HG02970 (cell line): ENCODE measurements at regions not wholly inside any gene's neighbourhood (a gene's known extent, or its start where the extent isn't known, plus 50 kb on each side); places are given as distances from the start of the nearest gene placed in this dataset.

Experiments used
- ATAC-seq: cut with Tn5 transposase; IDR thresholded peaks from one replicate; pipeline ENCODE4 v1.9.1; 2021; ENCODE audit warnings: mild to moderate bottlenecking, moderate library complexity, moderate number of reproducible peaks; ENCODE audit not compliant: unreplicated experiment, low FRiP score

DNA sequence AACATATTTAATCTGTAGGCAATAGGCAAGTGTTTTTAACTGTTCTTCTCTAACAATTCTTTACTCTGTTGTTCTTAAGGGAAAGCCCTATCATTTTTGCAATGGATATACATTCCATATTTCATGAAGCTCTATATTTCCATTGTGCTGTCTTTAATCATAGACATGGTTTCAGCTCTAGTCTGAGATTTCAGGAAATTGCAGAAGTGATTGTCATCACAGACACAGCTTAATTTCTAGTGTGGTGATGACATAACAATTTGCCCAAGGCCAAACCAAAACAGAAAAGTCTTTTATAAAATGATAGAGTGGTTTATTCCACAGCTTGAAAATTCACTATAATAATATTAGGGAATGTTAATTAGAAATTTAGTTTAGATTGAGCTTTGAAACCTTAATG is 494.1 kb upstream of the SEMA3A start:
- no peak for ATAC-seq

DNA sequence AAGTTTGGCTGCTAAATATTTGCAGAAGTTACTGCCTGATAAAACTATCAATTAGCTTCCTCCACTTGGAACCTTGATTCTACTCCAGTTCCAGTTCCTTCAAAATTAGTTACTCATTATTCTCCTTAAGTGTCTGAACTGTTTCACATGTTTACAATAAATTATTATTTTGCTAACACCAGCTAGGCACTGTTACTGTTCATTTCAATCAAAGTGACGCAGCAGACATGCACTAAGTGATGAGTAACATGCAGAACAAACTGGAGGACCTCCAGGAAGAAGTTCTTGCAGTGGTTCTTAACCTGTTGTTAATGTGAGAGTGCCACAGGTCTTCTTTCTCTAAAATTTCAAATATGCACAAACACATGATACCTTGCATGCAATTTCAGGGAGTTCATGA is 491.8 kb upstream of the SEMA3A start:
- ATAC-seq, result no peak

DNA sequence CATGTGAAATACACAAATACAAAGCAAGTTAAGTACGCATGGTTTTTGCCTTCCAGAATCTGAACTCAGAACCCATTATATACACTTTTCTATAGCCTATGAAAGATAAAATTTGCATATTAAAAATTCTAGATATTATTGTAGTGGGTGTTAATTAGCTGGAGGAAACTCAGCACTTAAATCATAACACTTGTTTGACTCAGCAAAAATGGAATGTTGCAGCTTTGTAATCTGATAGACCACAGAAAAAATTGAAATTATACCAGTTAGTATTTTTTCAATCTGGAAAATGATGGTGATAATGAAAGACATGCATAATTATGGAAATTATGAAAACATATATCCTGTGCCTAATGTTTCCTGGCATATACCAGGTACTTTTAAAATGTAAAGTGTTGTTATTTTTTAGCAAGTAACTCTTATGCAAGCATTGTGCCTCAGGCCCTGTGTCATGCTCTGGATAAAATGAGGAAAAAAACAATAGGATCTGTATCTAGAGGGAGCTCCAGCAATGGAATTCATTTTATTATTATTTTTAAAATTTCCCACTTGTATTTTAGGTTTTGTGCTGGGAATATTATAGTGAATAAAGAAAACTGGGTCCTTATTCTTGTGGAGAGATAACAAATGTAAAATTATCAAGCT is 490.4 kb upstream of the SEMA3A start:
- ATAC-seq, result no peak

GRCh38 chr7:84682543-84682942 is 488.0 kb upstream of the SEMA3A start:
- ATAC-seq, result no peak

DNA sequence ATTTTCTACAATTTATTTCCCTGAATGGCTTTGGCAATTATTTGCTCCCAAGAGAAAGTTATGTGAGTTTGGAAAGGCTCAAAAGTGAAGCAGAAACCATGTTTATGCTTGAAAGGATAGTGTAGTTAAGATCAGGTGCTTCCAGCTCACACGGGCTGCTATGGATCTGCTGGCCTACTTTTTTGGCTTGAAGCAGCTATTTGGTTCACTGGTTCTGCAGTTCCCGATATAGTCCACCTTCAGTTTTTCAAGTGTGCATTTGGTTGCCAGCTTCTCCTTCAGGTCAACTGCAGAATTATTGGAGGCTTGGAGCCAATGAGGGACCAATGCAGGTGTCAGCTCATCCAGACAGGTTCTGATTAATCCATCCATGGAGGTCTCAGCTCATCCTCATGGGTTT is 484.3 kb upstream of the SEMA3A start:
- ATAC-seq, result no peak

GRCh38 chr7:84677117-84677732 is 482.6 kb upstream of the SEMA3A start:
- ATAC-seq, result no peak

DNA sequence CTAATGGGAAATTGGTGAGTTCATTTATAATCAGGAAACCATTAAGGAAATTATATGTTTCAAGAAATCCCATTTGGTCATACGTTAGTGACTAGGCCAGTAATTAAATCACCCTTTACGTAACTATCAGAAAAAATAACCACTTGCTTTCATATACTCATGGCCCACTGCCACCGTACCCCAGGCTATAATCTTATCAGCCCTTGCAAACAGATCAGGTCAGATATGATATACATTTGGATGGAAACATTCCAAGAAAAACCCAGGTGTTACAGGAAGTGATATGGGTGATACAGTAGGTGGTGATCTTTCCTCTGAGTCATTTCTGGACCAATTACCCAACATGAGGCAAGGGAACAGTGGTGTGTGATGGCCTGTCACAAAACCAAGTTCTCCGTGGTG is 481.0 kb upstream of the SEMA3A start:
- ATAC-seq, result no peak

GRCh38 chr7:84674236-84674913 is 479.8 kb upstream of the SEMA3A start:
- no peak for ATAC-seq

- no peak for ATAC-seq
Observed at GRCh38 chr7:84669177-84669732, 474.7 kb upstream of the SEMA3A start.

DNA sequence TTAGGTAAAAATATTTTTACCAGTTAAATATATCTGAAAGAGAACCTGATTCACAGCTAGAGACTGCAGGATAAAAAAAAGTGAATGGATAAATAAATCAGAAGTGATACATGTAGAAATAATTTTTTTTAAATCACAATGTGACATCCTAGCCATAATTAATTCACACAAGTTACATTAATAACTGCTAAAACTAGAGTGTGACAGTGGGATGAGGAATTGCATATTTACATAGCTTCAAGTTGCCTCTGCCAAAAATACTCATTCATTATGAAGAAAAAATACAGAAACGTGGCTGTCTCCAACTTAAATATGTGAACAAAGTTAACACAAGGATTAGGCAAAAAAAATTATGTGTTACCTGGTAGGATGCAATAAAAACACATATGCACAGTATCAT is 473.5 kb upstream of the SEMA3A start:
- no peak for ATAC-seq

DNA sequence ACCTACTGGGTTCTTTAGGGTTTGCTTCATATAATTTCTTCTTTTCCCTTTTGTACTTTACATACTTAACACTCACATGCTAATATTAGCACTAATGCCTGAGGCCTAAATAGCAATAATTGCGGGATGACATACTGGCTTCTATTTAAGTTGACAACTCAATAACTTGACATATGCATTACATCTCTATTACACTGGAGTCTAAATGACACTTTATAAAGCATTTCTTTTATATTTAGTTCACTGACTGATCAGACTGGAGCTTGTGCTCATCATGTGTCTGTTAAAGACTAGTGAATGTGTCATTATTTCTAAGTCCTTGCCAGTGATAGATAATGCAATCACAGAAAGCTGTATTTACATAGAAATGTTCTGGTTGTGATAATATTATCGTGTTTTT is 472.1 kb upstream of the SEMA3A start:
- ATAC-seq, result no peak

DNA sequence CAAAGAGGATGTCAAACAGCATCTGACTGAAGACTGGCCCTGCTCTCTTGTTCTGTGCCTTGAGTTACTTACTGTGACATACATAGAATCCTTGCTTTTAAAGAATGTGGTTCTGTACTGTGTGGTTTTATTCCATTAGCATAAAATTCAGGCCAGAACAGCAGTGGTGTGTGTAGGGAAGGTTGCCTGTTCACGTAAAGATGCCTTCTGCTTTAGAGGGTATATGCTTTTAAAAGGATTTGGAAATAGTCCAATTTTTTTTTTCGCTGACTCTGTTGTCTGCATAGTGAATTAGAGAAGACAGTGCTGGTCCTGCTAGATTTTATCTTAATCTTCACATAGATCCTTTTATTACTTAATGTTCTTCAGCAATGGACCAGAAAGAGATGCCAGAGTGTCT is 470.8 kb upstream of the SEMA3A start:
- no peak for ATAC-seq

DNA sequence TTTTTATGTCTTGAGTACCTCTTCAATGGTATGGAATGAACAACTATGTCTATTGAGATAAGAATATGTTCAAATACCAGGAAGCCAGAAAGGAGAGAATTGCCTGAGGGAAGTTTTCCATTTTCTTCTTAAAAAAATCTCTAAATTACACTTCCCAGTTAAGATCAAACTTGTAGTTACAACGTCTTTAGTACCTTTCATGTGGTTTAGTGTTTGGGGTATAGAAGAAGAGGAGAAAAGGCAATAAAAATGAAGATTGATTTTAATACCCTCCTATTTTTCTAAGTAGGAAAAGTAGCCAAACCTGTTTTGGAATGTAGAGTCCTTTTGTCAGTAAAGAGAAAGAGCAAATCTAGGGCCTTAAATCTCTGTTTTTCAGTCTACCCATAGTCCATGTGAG is 470.0 kb upstream of the SEMA3A start:
- ATAC-seq, result no peak

DNA sequence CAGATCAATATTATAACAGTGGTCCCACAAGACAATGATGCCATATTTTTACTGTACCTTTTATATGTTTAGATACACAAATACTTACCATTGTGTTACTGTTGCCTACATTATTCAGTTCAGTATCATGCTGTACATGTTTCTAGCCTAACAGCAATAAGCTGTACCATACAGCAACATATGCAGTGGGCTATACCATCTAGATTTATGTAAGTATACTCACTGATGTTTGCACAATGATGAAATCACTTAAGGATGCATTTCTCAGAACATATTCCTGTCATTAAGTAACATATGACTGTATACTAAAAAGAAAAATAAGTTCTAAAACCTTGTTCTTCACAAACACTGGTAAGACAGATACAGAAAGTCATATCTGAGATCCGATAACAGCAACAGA is 468.6 kb upstream of the SEMA3A start:
- no peak for ATAC-seq

DNA sequence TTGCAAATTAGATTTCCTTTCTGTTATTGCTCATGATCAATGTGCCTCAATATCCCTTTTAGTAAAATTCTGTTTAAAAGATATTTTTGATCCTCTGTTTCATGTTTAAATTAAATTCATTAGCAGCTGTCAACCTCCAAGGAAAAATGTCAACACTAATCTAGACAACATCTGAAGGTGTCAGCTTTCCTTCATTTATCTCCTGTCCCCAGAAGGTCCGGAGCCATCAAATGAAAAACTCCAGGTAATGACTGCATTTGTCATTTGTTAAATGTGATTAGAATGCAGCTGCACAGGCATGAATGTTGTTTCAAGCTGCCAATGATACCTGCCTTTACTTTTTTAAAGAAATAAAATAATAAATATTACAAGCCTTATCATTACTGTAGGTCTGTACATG is 463.7 kb upstream of the SEMA3A start:
- no peak for ATAC-seq

DNA sequence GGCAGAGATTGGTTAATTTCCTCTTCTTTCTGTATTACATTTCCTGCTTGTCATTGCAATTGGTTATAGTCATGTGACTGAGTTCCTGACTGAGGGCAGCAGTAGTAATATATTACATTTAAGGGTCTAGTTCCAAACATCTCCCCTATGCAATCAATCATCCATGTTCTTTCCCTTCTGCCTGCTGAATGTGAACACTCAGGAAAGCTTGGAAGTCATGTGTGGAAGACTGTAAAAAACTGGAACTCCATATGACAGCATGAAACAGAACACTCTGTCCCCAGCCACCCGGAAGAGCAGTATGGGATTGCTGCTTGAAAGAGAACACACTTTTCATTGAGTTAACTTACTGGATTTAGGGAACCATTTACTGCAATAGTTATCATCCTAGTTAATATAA is 459.7 kb upstream of the SEMA3A start:
- ATAC-seq, result no peak

- ATAC-seq, result no peak
Observed at GRCh38 chr7:84651876-84652275, 457.3 kb upstream of the SEMA3A start.

- no peak for ATAC-seq
Observed at GRCh38 chr7:84647797-84648757, 453.5 kb upstream of the SEMA3A start.

DNA sequence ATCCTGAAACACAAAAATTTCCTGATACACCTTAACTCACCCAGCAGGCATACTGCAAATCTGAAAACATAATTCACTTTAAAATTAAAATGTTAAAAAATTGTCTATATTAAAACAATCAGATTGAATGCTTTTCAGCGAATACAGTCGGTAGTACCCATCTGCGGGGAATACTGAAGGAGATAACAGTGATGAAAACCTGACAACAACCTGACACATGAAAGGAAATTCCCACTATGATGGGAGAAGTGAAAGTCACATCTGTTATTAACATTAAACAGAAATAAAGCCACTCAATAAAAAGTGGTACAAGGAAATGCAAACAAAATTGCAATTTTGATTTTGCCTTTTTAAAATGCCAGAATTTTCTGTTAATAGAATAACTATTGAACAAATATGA is 448.0 kb upstream of the SEMA3A start:
- ATAC-seq, result no peak

GRCh38 chr7:84640637-84641036 is 446.0 kb upstream of the SEMA3A start:
- ATAC-seq, result no peak

GRCh38 chr7:84638339-84638697 is 443.7 kb upstream of the SEMA3A start:
- no peak for ATAC-seq
